NOMO-1 (cell line): ENCODE measurements at regions not wholly inside any gene's neighbourhood (a gene's known extent, or its start where the extent isn't known, plus 50 kb on each side); places are given as distances from the start of the nearest gene placed in this dataset.

Source experiments
- DNase-seq, 2 experiments: peaks; one replicate each; lab custom pipeline; 2025; ENCODE audit not compliant: unreplicated experiment in 2 of 2; lab: John Stamatoyannopoulos, UW

GRCh38 chr6:79307321-79308036 is 73.0 kb upstream of the HMGN3 start:
- no peak for DNase-seq

- no peak for DNase-seq
These were observed 70.5 kb upstream of the HMGN3 start for GRCh38 chr6:79305020-79305419.

GRCh38 chr6:79302341-79302740 is 67.9 kb upstream of the HMGN3 start:
- DNase-seq: no peak

- DNase-seq: no peak
These were observed 66.8 kb upstream of the HMGN3 start for GRCh38 chr6:79301290-79301689.

GRCh38 chr6:79296211-79296610 is 61.7 kb upstream of the HMGN3 start:
- no peak for DNase-seq
